ENCODE measurements at regions not wholly inside any gene's neighbourhood (a gene's known extent, or its start where the extent isn't known, plus 50 kb on each side); places are given as distances from the start of the nearest gene placed in this dataset.

GRCh38 chr10:4704034-4704545 is 121.9 kb upstream of the AKR1E2 start:
- no peak overlapping the region for H3K9ac ChIP-seq (ENCODE audit: extremely low read depth, insufficient read length, low read length)
- WGBS (ENCODE audit: extremely low coverage, insufficient read length, low lambda C conversion rate), result no CpG with 5 or more reads among the region's 2 CpGs

More at GRCh38 chr10:4704034-4704545, 121.9 kb upstream of the AKR1E2 start:
- no peak overlapping the region for H2BK120ac ChIP-seq (ENCODE audit: low read depth, low read length, poor library complexity, severe bottlenecking)
- no peak overlapping the region for H3K18ac ChIP-seq (ENCODE audit: insufficient read length, low read depth, low read length)
- H3K23ac ChIP-seq (ENCODE audit: insufficient read length, low read depth, low read length), result no peak overlapping the region
- no peak overlapping the region for H2AK5ac ChIP-seq (ENCODE audit: insufficient read length, low read length)
- H3K27me3 ChIP-seq (ENCODE audit: insufficient read depth, low read length), result no peaks in the 10 kb centered on the region
- H3K27ac ChIP-seq (ENCODE audit: insufficient read length, low read depth, low read length), result no peak overlapping the region
- no peak overlapping the region for H3K4me2 ChIP-seq (ENCODE audit: insufficient read depth, insufficient read length, low read length)
- H3K23me2 ChIP-seq (ENCODE audit: insufficient read length, low read depth, low read length, poor library complexity, severe bottlenecking), result no peaks in the 10 kb centered on the region
- no peak overlapping the region for H3K4ac ChIP-seq (ENCODE audit: low read depth, low read length)
- H2BK5ac ChIP-seq (ENCODE audit: insufficient read length, low read length), result no peak overlapping the region
- H3T11ph ChIP-seq (ENCODE audit: low read length), result no peak overlapping the region
- no peaks in the 10 kb centered on the region for H3K79me2 ChIP-seq (ENCODE audit: insufficient read depth, low read length)
- no peak overlapping the region for H2BK12ac ChIP-seq (ENCODE audit: insufficient read length, low read depth, low read length)
- no peak for TF ChIP-seq CTCF (conservative IDR thresholded peaks at IDR 0.05)
- Mint-ChIP-seq H3K36me3 (ENCODE audit: insufficient read depth in 1 of 3, low read depth in 3 of 3) (no peaks in the 10 kb centered on the region), H3K27ac (no peak overlapping the region), H3K9me3 (no peaks in the 10 kb centered on the region), H3K27me3 (ENCODE audit: low read depth) (no peaks in the 10 kb centered on the region), H3K4me1 (peaks cover 0 to 4% of the 10 kb centered on the region in 2 experiments; a peak in 2 of 4 replicates), H3K4me3 (no peak overlapping the region)
- no peak overlapping the region for H4K5ac ChIP-seq (ENCODE audit: insufficient read length, low read depth, low read length)
- DNase-seq, result no peak
- no peak overlapping the region for H3K14ac ChIP-seq (ENCODE audit: insufficient read depth, low read length)
- H2AFZ ChIP-seq (ENCODE audit: low read length), result no peak overlapping the region
- H4K20me1 ChIP-seq (ENCODE audit: control insufficient read depth, insufficient read depth, insufficient read length), result no peaks in the 10 kb centered on the region
- no peak overlapping the region for H2BK15ac ChIP-seq (ENCODE audit: low read depth, low read length)
- no peaks in the 10 kb centered on the region for H3K9me3 ChIP-seq (ENCODE audit: control insufficient read depth, low read depth, low read length)
- no peaks in the 10 kb centered on the region for H3K79me1 ChIP-seq (ENCODE audit: insufficient read depth, low read depth, low read length, poor library complexity, severe bottlenecking)
- H4K91ac ChIP-seq (ENCODE audit: insufficient read length, low read depth, low read length), result no peak overlapping the region
- no peak overlapping the region for H3K56ac ChIP-seq (ENCODE audit: insufficient read length, low read depth, low read length)
- no peak overlapping the region for H4K8ac ChIP-seq (replicated peaks; ENCODE audit: insufficient read length, low read depth, low read length)
- no peak overlapping the region for H2BK20ac ChIP-seq (ENCODE audit: low read depth, low read length, poor library complexity, severe bottlenecking)
- H3K4me1 ChIP-seq (ENCODE audit: insufficient read depth, low read length), result no peaks in the 10 kb centered on the region
